SK-N-SH (cell line): ENCODE measurements at regions not wholly inside any gene's neighbourhood (a gene's known extent, or its start where the extent isn't known, plus 50 kb on each side); places are given as distances from the start of the nearest gene placed in this dataset.

Experiments
- EP300 ChIP-seq, 2 experiments: IDR thresholded peaks; 2 replicates each; pipeline versions ENCODE4 v1.4.0 to v1.6.1; 2012; ENCODE audit warnings: borderline replicate concordance in 1 of 2, low read depth in 1 of 2, low read length in 1 of 2
- EZH2phosphoT487 ChIP-seq: fragments of 200-600 bp; sonication (generic); IDR thresholded peaks from 2 replicates; pipeline ENCODE4 v1.6.1; 2017; ENCODE audit warnings: low read depth, mixed run types, mild to moderate bottlenecking, antibody characterized with exemption, moderate library complexity, borderline replicate concordance
- GATA2 ChIP-seq: sonication (generic); formaldehyde crosslinking; IDR thresholded peaks from 2 replicates; pipeline ENCODE4 v1.5.0; 2020; ENCODE audit warnings: mild to moderate bottlenecking, missing genetic modification reagents
- MEF2A ChIP-seq: IDR thresholded peaks from 2 replicates; pipeline ENCODE4 v1.4.0; 2012; ENCODE audit warnings: low read depth, borderline replicate concordance
- POLR2AphosphoS5 ChIP-seq: IDR thresholded peaks from 2 replicates; pipeline ENCODE4 v1.6.1; 2012; ENCODE audit warnings: low read depth, low read length
- RAD21 ChIP-seq: IDR thresholded peaks from 2 replicates; pipeline ENCODE4 v1.6.1; 2012; ENCODE audit warnings: mild to moderate bottlenecking, low read length
- TAF1 ChIP-seq: IDR thresholded peaks from 2 replicates; pipeline ENCODE4 v1.6.1; 2012; ENCODE audit warnings: low read depth, mild to moderate bottlenecking, low read length, moderate library complexity, borderline replicate concordance
- TF ChIP-seq, protein P1 (sequence below): fragments of 200-600 bp; sonication (generic); IDR thresholded peaks from 2 replicates; pipeline ENCODE4 v1.6.1; 2017; ENCODE audit warnings: antibody characterized with exemption, mild to moderate bottlenecking, moderate library complexity
- TF ChIP-seq, protein P2 (sequence below): IDR thresholded peaks from 2 replicates; pipeline ENCODE4 v1.4.0; 2012; ENCODE audit warnings: low read depth

DNA sequence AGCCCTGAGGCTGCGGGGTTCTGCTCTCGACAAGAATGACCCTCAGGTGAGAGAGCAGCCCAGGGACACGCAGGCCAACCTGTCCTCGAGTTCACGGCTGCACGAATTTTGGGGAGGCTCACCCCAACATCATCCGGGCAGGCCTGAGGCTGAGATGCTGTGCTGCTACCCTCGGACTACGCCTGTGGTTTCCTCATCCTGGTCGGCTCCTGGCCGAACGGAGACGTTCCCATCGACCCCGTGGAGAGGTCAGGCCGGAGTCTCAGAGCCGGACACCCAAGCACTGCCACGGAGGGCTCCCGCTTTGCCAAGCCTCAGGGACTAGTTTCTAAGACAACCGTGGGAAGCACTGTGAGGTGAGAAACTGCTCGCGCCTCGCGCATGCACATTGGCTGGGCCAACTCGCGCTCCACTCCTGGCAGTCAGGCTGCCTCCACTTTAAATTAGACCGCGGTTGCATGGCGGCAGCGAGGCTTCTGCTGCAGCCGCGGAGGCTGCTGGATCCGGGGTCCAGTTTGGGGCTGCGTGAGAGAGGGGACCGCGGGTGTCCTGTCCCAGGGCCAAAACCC, 203.4 kb downstream of the ZNF716 start:
- TF ChIP-seq, protein P1, sequence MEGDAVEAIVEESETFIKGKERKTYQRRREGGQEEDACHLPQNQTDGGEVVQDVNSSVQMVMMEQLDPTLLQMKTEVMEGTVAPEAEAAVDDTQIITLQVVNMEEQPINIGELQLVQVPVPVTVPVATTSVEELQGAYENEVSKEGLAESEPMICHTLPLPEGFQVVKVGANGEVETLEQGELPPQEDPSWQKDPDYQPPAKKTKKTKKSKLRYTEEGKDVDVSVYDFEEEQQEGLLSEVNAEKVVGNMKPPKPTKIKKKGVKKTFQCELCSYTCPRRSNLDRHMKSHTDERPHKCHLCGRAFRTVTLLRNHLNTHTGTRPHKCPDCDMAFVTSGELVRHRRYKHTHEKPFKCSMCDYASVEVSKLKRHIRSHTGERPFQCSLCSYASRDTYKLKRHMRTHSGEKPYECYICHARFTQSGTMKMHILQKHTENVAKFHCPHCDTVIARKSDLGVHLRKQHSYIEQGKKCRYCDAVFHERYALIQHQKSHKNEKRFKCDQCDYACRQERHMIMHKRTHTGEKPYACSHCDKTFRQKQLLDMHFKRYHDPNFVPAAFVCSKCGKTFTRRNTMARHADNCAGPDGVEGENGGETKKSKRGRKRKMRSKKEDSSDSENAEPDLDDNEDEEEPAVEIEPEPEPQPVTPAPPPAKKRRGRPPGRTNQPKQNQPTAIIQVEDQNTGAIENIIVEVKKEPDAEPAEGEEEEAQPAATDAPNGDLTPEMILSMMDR = no peak
- TF ChIP-seq MEF2A = no peak
- TF ChIP-seq TAF1 = no peak
- TF ChIP-seq GATA2 (CRISPR knock-in tag) = no peak
- TF ChIP-seq POLR2AphosphoS5 = no peak
- TF ChIP-seq RAD21 = no peak
- no peak for TF ChIP-seq EZH2phosphoT487
- TF ChIP-seq, protein P2, sequence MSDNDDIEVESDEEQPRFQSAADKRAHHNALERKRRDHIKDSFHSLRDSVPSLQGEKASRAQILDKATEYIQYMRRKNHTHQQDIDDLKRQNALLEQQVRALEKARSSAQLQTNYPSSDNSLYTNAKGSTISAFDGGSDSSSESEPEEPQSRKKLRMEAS = no peak
- no peak for TF ChIP-seq EP300 (IDR thresholded peaks at IDR 0.05; ENCODE audit: borderline replicate concordance in 1 of 2, low read depth in 1 of 2, low read length in 1 of 2)
